HepG2 (cell line): ENCODE measurements at regions not wholly inside any gene's neighbourhood (a gene's known extent, or its start where the extent isn't known, plus 50 kb on each side); places are given as distances from the start of the nearest gene placed in this dataset.
A peak's percentile ranks its signal among the peaks of the same experiment; 100 is the strongest.

ENCODE experiments used
- AHDC1 ChIP-seq: sonication (generic); formaldehyde crosslinking; IDR thresholded peaks from 2 replicates; pipeline ENCODE4 v1.5.1; 2020; ENCODE audit warnings: mild to moderate bottlenecking, missing genetic modification reagents, borderline replicate concordance
- FOXA3 ChIP-seq: IDR thresholded peaks from 2 replicates; pipeline ENCODE4 v1.6.1; 2016; ENCODE audit warnings: missing genetic modification reagents, missing compliant biosample characterization
- GRHL1 ChIP-seq: sonication (generic); formaldehyde crosslinking; conservative IDR thresholded peaks from 2 replicates; pipeline ENCODE4 v1.8.0; 2022; ENCODE audit warnings: missing genetic modification reagents
- HDAC2 ChIP-seq: sonication (generic); formaldehyde crosslinking; IDR thresholded peaks from 2 replicates; pipeline ENCODE4 v1.4.0; 2020; ENCODE audit warnings: missing genetic modification reagents
- HOXA5 ChIP-seq: sonication (generic); formaldehyde crosslinking; IDR thresholded peaks from 2 replicates; pipeline ENCODE4 v1.4.0; 2020; ENCODE audit warnings: missing genetic modification reagents
- JUND ChIP-seq: sonication (generic); formaldehyde crosslinking; IDR thresholded peaks from 2 replicates; pipeline ENCODE4 v1.8.0; 2022; ENCODE audit warnings: mild to moderate bottlenecking, missing genetic modification reagents
- MAFK ChIP-seq, 2 experiments: IDR thresholded peaks in 1 of 2; conservative IDR thresholded peaks in 1 of 2; 2 replicates each; pipeline ENCODE4 v1.6.1; 2011; ENCODE audit warnings: improper control_type of control experiment in 2 of 2, low read length in 2 of 2
- MBD4 ChIP-seq: IDR thresholded peaks from 2 replicates; pipeline ENCODE4 v1.6.1; 2012; ENCODE audit warnings: low read length, inconsistent platforms, borderline replicate concordance
- MZF1 ChIP-seq: sonication (generic); formaldehyde crosslinking; IDR thresholded peaks from 2 replicates; pipeline ENCODE4 v1.8.1; 2023; ENCODE audit warnings: mild to moderate bottlenecking, missing genetic modification reagents, borderline replicate concordance
- PITX1 ChIP-seq: sonication (generic); formaldehyde crosslinking; IDR thresholded peaks from 2 replicates; pipeline ENCODE4 v1.5.1; 2020; ENCODE audit warnings: mild to moderate bottlenecking, missing genetic modification reagents
- RAD51 ChIP-seq: fragments of 450-650 bp; IDR thresholded peaks from 2 replicates; pipeline ENCODE4 v1.6.1; 2016; ENCODE audit warnings: borderline replicate concordance
- SAFB2 ChIP-seq: sonication (generic); formaldehyde crosslinking; IDR thresholded peaks from 2 replicates; pipeline ENCODE4 v1.5.1; 2020; ENCODE audit warnings: missing genetic modification reagents, low read depth, mild to moderate bottlenecking, borderline replicate concordance
- SIN3B ChIP-seq: fragments of 150-350 bp; IDR thresholded peaks from 2 replicates; pipeline ENCODE4 v1.6.1; 2014; ENCODE audit warnings: low read length
- STAG1 ChIP-seq: sonication (generic); formaldehyde crosslinking; IDR thresholded peaks from 2 replicates; pipeline ENCODE4 v1.4.0; 2020; ENCODE audit warnings: missing genetic modification reagents
- TOPORS ChIP-seq: sonication (generic); formaldehyde crosslinking; IDR thresholded peaks from 2 replicates; pipeline ENCODE4 v1.8.0; 2023; ENCODE audit warnings: mild to moderate bottlenecking, missing genetic modification reagents
- ZBTB3 ChIP-seq: sonication (generic); formaldehyde crosslinking; IDR thresholded peaks from 2 replicates; pipeline ENCODE4 v1.4.0; 2020; ENCODE audit warnings: low read depth, mild to moderate bottlenecking, moderate library complexity, missing genetic modification reagents, borderline replicate concordance
- ZBTB7A ChIP-seq: sonication (generic); formaldehyde crosslinking; IDR thresholded peaks from 2 replicates; pipeline ENCODE4 v1.8.0; 2022; ENCODE audit warnings: mild to moderate bottlenecking, missing genetic modification reagents
- ZFP82 ChIP-seq: sonication (generic); formaldehyde crosslinking; IDR thresholded peaks from 2 replicates; pipeline ENCODE4 v1.5.1; 2020; ENCODE audit warnings: mild to moderate bottlenecking, missing genetic modification reagents, borderline replicate concordance
- ZNF331 ChIP-seq: sonication (generic); formaldehyde crosslinking; IDR thresholded peaks from 2 replicates; pipeline ENCODE4 v1.4.0; 2020; ENCODE audit warnings: missing genetic modification reagents
- ZNF367 ChIP-seq: sonication (generic); formaldehyde crosslinking; IDR thresholded peaks from 2 replicates; pipeline ENCODE4 v1.4.0; 2020; ENCODE audit warnings: missing genetic modification reagents, borderline replicate concordance
- ZNF563 ChIP-seq: sonication (generic); formaldehyde crosslinking; IDR thresholded peaks from 2 replicates; pipeline ENCODE4 v1.8.0; 2022; ENCODE audit warnings: mild to moderate bottlenecking, moderate library complexity, missing genetic modification reagents
- ZSCAN21 ChIP-seq: sonication (generic); formaldehyde crosslinking; IDR thresholded peaks from 2 replicates; pipeline ENCODE4 v1.8.0; 2022; ENCODE audit warnings: mild to moderate bottlenecking, missing genetic modification reagents, moderate library complexity, borderline replicate concordance

GRCh38 chr6:53432318-53433161 is 83.8 kb upstream of the ELOVL5 start (continued):
- peak; percentile 80; the same call in 1 of the 2 replicates for TF ChIP-seq AHDC1 (CRISPR knock-in tag)
- no peak; the same call in 1 of the 2 replicates for TF ChIP-seq STAG1 (CRISPR knock-in tag)
- no peak for TF ChIP-seq TOPORS (CRISPR knock-in tag)
- TF ChIP-seq HOXA5 (CRISPR knock-in tag), result peak; percentile 49
- no peak for TF ChIP-seq ZBTB3 (CRISPR knock-in tag)
- TF ChIP-seq ZNF331, result peak; percentile 54; the same call in 1 of the 2 replicates
- peak; percentile 73 for TF ChIP-seq PITX1 (CRISPR knock-in tag)
- TF ChIP-seq ZSCAN21 (CRISPR knock-in tag), result no peak
- TF ChIP-seq MBD4, result no peak
- TF ChIP-seq ZNF563 (CRISPR knock-in tag), result no peak
- TF ChIP-seq ZNF367 (CRISPR knock-in tag), result no peak
- peak; percentile 81 for TF ChIP-seq HDAC2 (CRISPR knock-in tag)
- no peak for TF ChIP-seq MAFK (conservative IDR thresholded peaks at IDR 0.05 in 1 of 2, IDR thresholded peaks at IDR 0.05 in 1 of 2; ENCODE audit: low read length in 2 of 2)
- TF ChIP-seq GRHL1 (CRISPR knock-in tag), result no peak
- TF ChIP-seq RAD51, result no peak
- no peak for TF ChIP-seq ZBTB7A (CRISPR knock-in tag)
- TF ChIP-seq ZFP82 (CRISPR knock-in tag), result no peak
- peak; percentile 81 for TF ChIP-seq FOXA3 (CRISPR knock-in tag)
- TF ChIP-seq MZF1 (CRISPR knock-in tag), result no peak
- no peak for TF ChIP-seq SIN3B
- peak; percentile 92 for TF ChIP-seq JUND
- no peak for TF ChIP-seq SAFB2 (CRISPR knock-in tag)
